ENCODE measurements at regions not wholly inside any gene's neighbourhood (a gene's known extent, or its start where the extent isn't known, plus 50 kb on each side); places are given as distances from the start of the nearest gene placed in this dataset.

GRCh38 chr5:139733698-139734538, 61.7 kb upstream of the PSD2 start:
- intact Hi-C loops (cut with DNase I; ENCODE audit: low total_unique reads) = no loop called here
- no peak for DNase-seq
- TF ChIP-seq CTCF (IDR thresholded peaks at IDR 0.05) = no peak
- no peak for TF ChIP-seq POLR2A (IDR thresholded peaks at IDR 0.05)
- Histone ChIP-seq H3K4me1 (no peaks in the 10 kb centered on the region), H3K27me3 (no peaks in the 10 kb centered on the region), H3K36me3 (no peaks in the 10 kb centered on the region), H3K27ac (no peak overlapping the region), H3K9me3 (no peaks in the 10 kb centered on the region), H3K4me3 (no peak overlapping the region)

- intact Hi-C loops (cut with DNase I; ENCODE audit: low total_unique reads) = no loop called here
- Histone ChIP-seq H3K4me3 (no peak overlapping the region), H3K27ac (no peak overlapping the region), H3K4me1 (no peaks in the 10 kb centered on the region), H3K27me3 (no peaks in the 10 kb centered on the region), H3K36me3 (no peaks in the 10 kb centered on the region), H3K9me3 (no peaks in the 10 kb centered on the region)
- DNase-seq = no peak
- TF ChIP-seq POLR2A (IDR thresholded peaks at IDR 0.05) (no peak), CTCF (IDR thresholded peaks at IDR 0.05) (no peak)
Observed at GRCh38 chr5:139734539-139734916, 61.1 kb upstream of the PSD2 start.

GRCh38 chr5:139738193-139739149, 57.1 kb upstream of the PSD2 start:
- intact Hi-C loops (cut with DNase I; ENCODE audit: low total_unique reads) = no loop called here
- no peaks in the 10 kb centered on the region for H3K4me1 ChIP-seq
- H3K27me3 ChIP-seq = no peaks in the 10 kb centered on the region
- H3K27ac ChIP-seq = no peak overlapping the region
- H3K36me3 ChIP-seq = no peaks in the 10 kb centered on the region
- no peaks in the 10 kb centered on the region for H3K9me3 ChIP-seq
- no peak overlapping the region for H3K4me3 ChIP-seq
- DNase-seq = no peak
- TF ChIP-seq POLR2A (IDR thresholded peaks at IDR 0.05) (no peak), CTCF (IDR thresholded peaks at IDR 0.05) (no peak)

GRCh38 chr5:139739150-139739974, 56.2 kb upstream of the PSD2 start:
- intact Hi-C loops (cut with DNase I; ENCODE audit: low total_unique reads) = no loop called here
- Histone ChIP-seq H3K9me3 (no peaks in the 10 kb centered on the region), H3K27me3 (no peaks in the 10 kb centered on the region), H3K36me3 (no peaks in the 10 kb centered on the region), H3K4me3 (no peak overlapping the region), H3K27ac (no peak overlapping the region), H3K4me1 (no peaks in the 10 kb centered on the region)
- DNase-seq = no peak
- TF ChIP-seq CTCF (IDR thresholded peaks at IDR 0.05) (no peak), POLR2A (IDR thresholded peaks at IDR 0.05) (no peak)
